Endothelial cell of hepatic sinusoid (primary cell): ENCODE measurements at regions not wholly inside any gene's neighbourhood (a gene's known extent, or its start where the extent isn't known, plus 50 kb on each side); places are given as distances from the start of the nearest gene placed in this dataset.

Source experiments
- in situ Hi-C: cut with HindIII; loops from 2 replicates; pipeline ENCODE4 v1.10.0; 2017; ENCODE audit warnings: low sequenced_read_pairs

DNA sequence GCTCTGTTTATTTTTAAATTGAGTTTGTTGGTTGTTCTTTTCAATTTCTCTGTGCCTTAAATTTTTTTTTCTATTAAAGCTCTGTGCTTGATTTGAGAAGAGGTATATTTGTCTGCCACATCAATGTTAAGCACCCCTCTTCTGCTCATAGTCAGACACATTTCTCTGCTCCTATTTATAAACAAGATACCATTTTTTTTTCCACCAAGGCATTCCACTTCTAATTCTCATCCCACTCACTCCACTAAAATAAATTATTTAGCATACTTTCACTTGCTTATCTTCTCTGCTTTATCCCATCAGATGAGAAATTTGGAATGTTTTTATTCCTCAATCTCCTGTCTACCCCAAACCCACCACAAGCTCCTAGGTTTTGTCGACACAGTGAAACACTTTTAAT is 127.0 kb upstream of the PDE5A start:
- in situ Hi-C loops = no loop called here

DNA sequence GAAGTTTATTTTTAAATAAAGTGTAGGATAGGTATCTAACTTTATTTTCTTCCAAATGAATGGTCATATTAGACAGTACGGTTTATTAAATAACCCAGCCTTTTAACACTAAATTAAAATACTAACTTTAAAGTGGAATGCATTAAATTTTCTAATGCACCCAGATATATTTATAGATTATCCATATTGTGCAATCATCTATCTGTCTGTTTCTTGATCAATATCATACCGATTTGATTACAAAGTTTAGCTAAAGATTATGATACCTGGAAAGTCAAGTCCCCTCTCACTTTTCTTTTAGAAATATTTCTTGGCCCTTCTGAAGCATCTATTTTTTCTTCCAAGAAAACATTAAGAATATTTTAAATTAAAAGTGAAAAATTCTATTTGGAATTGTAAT is 124.3 kb upstream of the PDE5A start:
- in situ Hi-C loops = no loop called here

DNA sequence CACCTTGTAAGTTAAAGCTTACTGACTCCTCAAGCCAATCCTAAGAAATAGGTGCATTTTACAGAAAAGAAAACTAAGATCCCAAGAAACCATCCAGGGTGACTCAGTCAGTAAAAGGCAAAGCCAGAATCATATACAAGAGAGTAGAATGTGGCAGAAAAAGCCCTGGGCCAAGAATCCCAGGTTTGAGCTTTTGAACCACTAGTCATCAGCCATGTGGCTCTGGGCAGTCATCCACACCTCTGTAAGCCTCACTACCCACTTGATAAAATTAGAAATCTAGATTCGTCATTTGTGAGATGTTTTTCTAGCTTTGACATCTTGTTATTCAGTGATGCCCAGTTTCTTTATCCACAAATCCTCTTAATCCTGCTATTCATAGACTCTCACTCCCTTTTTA is 122.2 kb upstream of the PDE5A start:
- in situ Hi-C loops = no loop called here

DNA sequence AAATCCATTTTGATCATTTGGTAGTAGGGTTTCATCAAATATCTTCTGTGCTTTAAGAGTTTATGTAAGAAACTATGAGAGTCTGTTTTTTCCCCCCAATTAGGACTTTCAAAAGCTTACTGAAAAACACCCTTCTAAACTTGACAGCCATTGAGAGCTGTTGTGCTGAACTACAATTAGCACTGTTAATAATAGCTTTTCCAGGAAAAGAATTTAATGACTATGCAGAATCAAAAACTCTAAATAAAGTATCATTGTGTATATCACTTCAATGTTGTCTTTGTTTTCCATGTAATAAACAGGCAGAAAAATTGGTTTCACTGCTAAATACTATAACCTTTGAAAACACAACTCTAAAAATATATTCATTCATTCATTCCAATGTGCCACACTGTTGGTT is 121.4 kb upstream of the PDE5A start:
- in situ Hi-C loops = no loop called here

DNA sequence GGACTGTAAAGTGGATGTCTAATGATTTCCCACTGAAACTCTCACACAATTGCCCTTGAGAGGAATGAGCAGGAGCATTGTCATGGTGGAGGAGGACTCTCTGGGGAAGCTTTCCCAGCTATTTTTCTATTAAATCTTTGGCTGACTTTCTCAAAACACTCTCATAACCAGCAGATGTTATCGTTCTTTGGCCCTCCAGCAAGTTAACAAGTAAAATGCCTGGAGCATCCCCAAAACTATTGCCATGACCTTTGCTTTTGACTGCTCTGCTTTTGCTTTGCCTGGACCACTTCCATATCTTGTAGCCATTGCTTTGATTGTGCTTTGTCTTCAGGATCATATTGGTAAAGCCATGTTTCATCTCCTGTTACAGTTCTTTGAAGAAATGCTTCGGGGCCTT is 120.2 kb upstream of the PDE5A start:
- in situ Hi-C loops = no loop called here

DNA sequence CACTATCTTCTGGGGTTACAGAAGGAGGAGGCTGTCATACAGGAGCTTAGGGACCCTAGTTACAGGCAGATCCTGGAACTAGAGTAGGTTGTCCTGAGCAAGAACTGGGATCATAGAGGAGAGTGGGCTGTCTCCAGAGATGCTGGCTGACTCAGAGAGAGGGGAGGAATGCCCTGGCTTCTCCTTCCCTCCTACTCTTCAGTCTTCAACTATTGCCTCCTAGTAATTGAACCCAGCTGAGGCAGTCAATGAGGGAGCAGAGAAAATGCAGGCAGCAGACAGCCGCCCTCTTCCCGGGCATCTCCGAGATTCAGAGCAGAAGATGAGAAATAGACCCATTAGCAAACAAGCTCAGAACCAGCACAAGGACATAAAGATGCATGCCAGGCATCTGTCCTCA is 118.3 kb upstream of the PDE5A start:
- in situ Hi-C loops = no loop called here

DNA sequence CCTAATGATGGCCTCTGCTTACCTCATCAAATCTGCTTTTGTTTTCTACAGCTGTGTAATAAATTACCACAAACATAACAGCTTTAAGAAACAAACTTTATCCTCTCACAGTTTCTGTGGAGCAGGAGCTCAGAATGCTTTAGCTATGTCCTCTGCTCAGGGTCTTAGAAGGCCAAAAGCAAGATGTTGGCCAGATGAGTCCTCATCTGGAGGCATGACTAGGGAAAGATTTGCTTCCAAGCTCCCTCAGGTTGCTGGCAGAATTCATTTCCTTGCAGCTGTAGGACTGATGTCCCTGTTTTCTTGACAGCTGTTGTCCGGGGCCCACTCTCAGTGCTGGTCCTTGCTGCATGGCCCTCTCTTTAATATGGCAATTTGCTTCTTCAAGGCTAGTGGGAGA is 116.7 kb upstream of the PDE5A start:
- in situ Hi-C loops = no loop called here

DNA sequence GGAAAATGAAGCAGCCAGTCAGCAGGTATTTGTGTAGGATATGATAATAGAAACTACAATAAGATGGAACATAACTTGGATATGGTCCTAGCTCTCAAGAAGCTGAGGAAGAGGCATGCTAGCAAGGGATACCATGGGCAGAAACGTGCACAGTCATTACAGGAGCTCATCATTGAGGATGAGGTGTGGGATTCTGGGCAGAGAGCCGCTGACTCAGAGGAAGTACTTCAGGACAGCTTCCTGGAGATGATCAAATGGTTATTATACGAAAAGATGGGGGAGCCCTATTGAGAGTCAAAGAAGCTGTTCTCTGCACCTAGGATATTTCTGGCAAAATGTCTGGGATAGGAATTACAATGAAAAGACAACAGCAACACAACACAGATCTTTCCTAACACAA is 116.0 kb upstream of the PDE5A start:
- in situ Hi-C loops = no loop called here

DNA sequence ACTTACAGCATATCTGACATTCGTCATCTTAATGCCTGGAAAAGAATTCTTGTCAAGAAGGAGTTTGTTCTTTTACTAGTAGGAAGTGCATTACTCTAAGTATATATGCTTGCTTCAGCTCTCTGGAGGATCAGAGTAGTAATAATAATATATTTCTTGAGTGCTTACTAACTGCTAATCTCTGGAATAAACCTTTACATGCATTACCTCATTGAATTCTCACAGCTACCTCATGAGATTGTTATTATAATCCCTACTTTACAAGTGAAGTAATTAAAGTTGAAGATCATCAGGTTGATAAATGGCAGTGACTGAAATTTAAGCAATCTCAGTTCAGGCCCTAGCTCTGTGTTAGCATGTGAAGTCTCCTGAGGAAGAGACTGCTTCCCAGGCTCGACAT is 115.0 kb upstream of the PDE5A start:
- in situ Hi-C loops = no loop called here

DNA sequence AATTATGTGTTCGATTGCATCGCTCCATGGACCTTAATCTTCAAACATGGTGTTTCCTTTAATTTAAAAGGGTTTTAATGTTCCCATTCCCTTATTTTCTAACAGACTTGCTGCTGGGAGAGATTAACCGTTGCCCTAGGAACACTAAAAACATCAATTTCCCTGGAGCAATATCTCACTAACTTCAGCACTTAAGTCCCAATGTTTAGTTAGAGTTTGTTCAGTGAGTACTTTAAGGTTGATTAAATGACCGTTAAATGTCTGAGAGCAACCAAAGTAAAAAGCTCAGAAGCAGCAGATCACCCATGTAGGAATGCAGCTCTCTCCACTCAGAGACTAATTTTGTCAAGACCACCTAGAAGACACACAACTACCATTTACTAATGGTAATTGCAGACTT is 111.2 kb upstream of the PDE5A start:
- in situ Hi-C loops = no loop called here

DNA sequence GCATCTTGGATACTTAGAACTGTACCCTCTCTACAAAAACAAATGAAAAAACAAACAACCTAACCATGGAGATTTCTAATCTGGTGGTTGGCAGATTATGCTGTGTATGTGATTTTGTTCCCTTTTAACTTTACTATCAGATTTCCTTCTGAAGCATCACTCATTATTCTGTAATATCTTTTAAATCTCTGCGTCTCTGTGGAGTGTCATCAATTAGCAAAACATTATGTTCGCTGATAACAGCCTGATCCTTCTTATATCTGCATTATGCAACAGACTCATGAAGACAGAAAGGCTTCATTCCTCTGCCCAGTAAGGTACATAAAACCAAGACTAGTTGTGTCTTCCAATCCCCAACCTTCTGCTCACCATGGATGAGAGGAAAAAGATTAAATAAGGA is 110.3 kb upstream of the PDE5A start:
- in situ Hi-C loops = no loop called here

DNA sequence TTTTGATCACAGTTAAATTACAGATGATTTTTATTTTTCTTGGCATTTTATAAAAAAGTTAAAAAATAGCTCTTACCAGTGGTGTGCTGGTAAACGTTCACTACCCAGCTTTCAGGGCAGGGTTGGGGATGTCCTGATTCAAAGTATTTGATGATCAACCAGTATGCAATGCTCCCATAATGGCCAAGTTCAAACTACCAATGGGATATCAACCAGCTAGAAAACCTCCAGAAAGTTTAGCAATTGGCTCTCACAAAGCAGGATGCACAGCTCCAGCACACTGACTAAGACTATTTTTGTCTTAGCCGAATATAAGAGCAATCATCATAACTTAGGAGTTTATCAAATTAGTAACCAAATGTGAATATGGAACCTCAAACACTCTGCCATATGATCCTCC is 108.0 kb upstream of the PDE5A start:
- in situ Hi-C loops = no loop called here

DNA sequence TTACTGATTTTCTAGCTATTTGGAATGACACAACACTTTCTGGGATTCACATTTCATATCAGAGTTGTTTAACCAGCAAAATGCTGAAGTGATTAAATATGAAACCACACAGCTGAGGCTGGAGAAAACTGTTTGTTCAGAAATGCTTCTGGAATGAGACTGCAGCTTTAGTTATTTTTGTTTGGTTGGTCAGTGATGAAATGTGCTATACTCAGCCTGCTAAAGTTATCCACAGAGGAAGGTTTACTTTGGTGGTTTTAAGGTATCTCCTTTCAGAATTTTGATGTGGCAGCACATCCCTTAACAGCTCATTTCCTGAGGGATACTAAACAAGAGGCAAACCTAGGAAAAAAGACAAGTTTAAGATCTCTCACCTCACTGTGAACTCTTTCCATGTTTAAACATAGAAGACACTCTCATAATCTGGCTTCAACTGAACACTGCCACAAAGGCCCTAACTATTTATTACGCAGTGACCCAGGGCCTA is 106.6 kb upstream of the PDE5A start:
- in situ Hi-C loops = no loop called here

DNA sequence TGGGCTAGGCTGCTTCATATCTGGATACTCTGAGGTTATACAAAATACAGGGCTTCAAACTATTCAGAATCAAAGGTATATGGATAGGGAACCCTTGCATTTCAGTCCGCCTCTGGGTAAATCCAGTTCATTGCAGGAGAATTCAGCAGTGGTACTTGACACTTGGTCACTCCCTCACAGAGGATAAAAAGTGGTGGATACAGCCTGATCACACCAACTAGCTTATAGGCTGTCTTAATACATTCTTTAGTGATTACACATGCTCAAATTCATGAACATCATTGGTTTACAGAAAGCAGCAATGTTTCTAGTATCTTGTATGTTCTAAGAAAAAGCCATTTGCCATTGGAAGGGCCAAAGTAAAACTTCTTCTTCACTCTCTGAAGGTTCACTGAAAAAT is 104.8 kb upstream of the PDE5A start:
- in situ Hi-C loops = no loop called here

DNA sequence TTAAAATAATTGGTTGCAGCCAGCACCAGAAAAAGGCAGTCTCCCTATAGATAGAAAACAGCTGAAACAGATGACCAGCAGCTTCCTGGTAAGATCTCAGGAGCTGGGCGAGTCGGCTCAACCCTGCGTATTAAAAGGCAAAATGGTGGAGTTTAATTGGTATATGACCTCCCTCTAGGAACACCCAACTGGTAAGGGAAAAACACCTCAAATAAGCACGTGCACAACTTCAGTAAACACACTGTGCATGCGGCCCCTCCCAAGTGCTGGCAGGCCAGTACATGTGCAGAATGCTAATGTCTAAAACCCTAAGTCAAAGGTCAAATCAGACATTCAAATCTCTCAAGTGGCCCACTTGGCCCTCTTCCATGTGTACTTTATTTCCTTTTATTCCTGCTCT is 103.2 kb upstream of the PDE5A start:
- in situ Hi-C loops = no loop called here

DNA sequence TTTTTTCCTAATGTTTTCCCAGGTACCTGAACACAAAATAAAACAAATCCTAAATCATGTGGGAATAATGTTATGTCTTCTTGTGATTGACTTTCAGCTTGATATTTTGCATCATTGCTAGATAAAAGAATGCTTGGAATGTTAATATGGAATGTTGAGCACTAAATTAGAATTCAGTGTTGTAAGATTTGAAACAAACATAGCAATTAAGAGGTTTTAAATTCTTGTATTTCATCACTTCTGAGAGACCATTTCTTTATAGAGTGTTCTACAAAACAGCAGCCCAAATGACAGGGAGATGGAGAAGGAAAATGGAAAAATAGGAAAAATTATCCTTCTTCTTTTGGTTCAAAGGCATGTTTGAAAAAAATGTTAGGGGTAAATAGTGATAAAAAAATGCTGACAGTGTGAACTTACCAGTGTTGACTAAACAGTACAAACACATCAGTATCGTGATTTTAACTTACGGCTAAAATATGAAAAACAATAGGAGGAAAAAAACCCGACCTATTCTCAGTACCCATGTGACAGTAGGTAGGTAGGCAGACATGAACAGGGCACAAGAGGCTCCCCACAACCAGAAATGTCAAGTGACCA is 102.6 kb upstream of the PDE5A start:
- in situ Hi-C loops = no loop called here

DNA sequence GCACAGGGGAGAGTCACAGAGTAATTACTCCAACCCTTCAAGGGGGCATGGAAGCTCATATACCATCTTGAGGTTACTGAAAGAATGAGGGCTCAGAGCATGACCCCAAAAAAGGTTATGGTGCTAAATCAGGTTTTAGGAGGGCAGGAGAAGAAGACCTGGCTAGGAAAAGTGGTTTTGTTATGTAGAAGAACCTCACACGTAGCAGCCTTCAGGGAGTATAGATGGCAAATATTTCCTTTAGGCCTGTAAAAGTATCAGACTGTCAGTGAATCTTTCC is 102.0 kb upstream of the PDE5A start:
- in situ Hi-C loops = no loop called here

DNA sequence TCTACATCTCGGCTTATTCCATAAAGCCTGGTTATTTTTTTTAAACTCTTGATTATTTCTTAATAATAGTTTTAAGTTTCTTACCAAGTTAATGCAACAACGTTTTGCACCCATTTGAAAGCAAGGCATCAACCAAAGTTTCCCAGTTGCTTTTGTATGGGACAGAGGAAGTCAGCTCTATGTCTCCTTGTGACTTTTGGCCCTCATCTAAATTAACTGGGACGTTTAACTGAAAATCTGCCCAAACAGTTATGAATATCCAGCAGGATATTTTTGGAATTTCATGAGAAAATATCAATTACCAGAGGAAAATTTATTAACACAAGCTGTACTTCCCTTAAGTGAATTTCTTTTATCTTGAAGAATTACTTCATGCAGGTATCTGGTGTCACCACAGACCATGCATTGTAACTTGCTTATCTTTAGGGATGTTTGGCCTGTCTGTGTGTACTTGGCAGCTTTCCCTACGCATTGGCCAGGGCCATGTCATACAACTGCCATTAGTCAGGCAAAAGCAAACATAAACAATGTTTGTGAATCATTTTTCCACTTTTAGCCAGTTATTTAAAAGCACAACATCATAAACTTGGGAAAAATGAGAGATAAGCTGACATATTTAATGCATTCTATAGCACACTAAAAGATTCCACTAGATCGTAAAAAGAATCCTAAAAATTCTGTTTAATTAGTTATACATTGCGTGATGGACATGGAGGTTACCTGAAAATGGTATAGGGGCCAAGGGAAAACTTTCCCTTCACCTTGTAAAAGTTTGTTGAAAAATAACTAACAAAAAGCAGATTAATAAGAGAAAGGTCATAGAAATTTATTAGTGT is 101.4 kb upstream of the PDE5A start:
- in situ Hi-C loops = no loop called here

DNA sequence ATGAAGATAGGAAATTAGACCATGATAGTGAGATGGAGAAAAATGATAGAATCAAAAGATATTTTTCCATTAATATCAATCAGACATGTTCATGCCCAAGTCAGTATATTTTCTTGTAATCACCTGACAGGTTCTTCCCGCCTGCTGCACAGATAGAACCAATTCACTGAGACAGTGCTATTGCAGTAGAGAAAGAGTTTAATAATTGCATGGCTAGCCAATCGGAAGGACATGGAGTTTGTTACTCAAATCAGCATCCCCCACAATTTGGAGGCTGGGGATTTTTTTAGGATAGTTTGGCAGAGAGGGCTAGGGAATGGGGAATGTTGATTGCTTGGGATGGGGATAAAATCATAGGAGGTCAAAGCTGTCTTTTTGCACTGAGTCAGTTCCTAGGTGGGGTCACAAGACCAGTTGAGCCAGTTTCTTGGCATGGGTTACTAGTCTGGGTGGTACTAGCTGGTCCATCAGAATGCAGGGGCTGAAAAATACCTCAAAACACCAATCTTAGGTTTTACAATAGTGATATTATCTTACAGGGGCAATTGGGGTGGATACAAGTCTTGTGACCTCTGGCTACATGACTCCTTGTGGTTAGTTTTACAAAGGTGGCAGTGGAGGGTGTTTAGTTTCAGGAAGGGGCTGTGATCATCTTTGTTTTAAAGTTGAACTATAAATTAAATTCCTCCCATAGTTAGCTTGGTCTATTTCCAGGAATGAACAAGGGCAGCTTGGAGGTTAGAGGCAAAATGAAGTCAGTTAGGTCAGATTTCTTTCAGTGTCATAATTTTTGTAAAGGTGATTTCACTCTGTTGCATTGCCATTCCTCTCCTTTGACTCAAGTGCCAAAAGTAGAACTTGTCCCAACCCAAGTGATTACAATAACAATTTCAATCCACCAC is 100.3 kb upstream of the PDE5A start:
- in situ Hi-C loops = no loop called here

DNA sequence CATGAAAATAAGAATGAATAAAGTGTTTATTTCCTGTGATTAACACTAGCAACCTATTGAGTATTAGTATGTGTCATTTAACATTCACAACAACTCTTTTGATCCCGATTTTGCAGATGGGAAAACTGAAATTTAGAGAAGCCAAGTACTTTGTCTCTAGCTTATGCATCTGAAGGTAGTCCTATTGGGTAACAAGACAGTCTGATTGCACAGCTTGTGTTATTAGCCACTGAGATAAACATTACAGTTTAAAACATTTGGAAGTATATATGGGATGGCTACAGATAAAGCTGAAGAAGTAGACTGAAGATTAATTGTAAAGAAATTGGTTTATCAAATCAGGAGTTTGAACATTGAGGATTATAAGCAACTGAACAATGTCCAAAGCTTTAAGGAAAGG is 99.6 kb upstream of the PDE5A start:
- in situ Hi-C loops = no loop called here

DNA sequence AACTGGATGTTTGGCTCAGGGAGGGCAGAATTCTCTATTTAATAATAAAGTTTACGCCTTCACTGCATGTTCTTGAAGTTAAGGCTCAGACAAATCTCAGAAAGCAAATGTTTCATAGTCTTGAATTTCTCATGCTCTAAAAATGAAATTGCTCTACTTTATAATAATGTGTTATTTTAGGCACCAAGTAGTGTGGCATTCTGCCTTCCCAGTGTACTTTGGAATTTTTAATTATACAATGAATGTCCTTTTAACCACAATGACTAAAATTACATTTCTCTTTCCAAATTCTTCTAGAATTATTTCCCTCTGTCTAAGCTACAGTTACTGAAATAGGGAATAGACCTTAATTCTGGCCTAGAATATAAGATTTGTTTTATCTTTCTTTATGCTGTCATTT is 97.9 kb upstream of the PDE5A start:
- in situ Hi-C loops = no loop called here
